ENCODE measurements at regions not wholly inside any gene's neighbourhood (a gene's known extent, or its start where the extent isn't known, plus 50 kb on each side); places are given as distances from the start of the nearest gene placed in this dataset.
"Not testable (repeated sequence)": the region's sequence is repeated elsewhere in the genome, so short reads cannot be mapped to it uniquely, and the experiment has no call there.

- no peak for DNase-seq (ENCODE audit: low spot score)
Measured at GRCh38 chr18:70420146-70420898, 131.5 kb downstream of the SOCS6 start.

- no peak for DNase-seq (ENCODE audit: low spot score)
Measured at GRCh38 chr18:70419526-70419925, 130.7 kb downstream of the SOCS6 start.

- DNase-seq (ENCODE audit: low spot score): no peak
Measured at GRCh38 chr18:70418546-70419311, 129.9 kb downstream of the SOCS6 start.

GRCh38 chr18:70417847-70418246, 129.0 kb downstream of the SOCS6 start:
- no peak for DNase-seq (ENCODE audit: low spot score)

GRCh38 chr18:70416496-70416895, 127.7 kb downstream of the SOCS6 start:
- no peak for DNase-seq (ENCODE audit: low spot score)

GRCh38 chr18:70415823-70416488, 127.1 kb downstream of the SOCS6 start:
- DNase-seq (ENCODE audit: low spot score): no peak

- DNase-seq (ENCODE audit: low spot score): no peak
Measured at GRCh38 chr18:70414315-70414900, 125.6 kb downstream of the SOCS6 start.

- no peak for DNase-seq (ENCODE audit: low spot score)
Measured at GRCh38 chr18:70413455-70413854, 124.6 kb downstream of the SOCS6 start.

GRCh38 chr18:70411876-70412435, 123.1 kb downstream of the SOCS6 start:
- DNase-seq (ENCODE audit: low spot score): no peak

GRCh38 chr18:70411307-70411706, 122.5 kb downstream of the SOCS6 start:
- no peak for DNase-seq (ENCODE audit: low spot score)

GRCh38 chr18:70405052-70405451, 116.2 kb downstream of the SOCS6 start:
- no peak for DNase-seq (ENCODE audit: low spot score)

- DNase-seq (ENCODE audit: low spot score): no peak
Measured at GRCh38 chr18:70400476-70400875, 111.6 kb downstream of the SOCS6 start.

GRCh38 chr18:70398076-70398475, 109.2 kb downstream of the SOCS6 start:
- DNase-seq (ENCODE audit: low spot score): no peak

GRCh38 chr18:70397259-70397925, 108.5 kb downstream of the SOCS6 start:
- no peak for DNase-seq (ENCODE audit: low spot score)

- not testable (repeated sequence) for DNase-seq (ENCODE audit: low spot score)
Measured at GRCh38 chr18:70395771-70396170, 106.9 kb downstream of the SOCS6 start.

GRCh38 chr18:70394672-70395071, 105.8 kb downstream of the SOCS6 start:
- no peak for DNase-seq (ENCODE audit: low spot score)

GRCh38 chr18:70390371-70391090, 101.7 kb downstream of the SOCS6 start:
- DNase-seq (ENCODE audit: low spot score): no peak

- DNase-seq (ENCODE audit: low spot score): not testable (repeated sequence)
Measured at GRCh38 chr18:70389036-70389435, 100.2 kb downstream of the SOCS6 start.

- DNase-seq (ENCODE audit: low spot score): no peak
Measured at GRCh38 chr18:70387027-70387426, 98.2 kb downstream of the SOCS6 start.

- no peak for DNase-seq (ENCODE audit: low spot score)
Measured at GRCh38 chr18:70386582-70386981, 97.7 kb downstream of the SOCS6 start.

GRCh38 chr18:70385474-70385873, 96.6 kb downstream of the SOCS6 start:
- no peak for DNase-seq (ENCODE audit: low spot score)
